GM23338 (cell line): ENCODE measurements at regions not wholly inside any gene's neighbourhood (a gene's known extent, or its start where the extent isn't known, plus 50 kb on each side); places are given as distances from the start of the nearest gene placed in this dataset.

Experiments
- ATAC-seq: fragments of 200-7000 bp; cut with Tn5 transposase; 3 replicates; pipeline ENCODE4 v1.9.1; 2020
- DNase-seq: peaks from one replicate; pipeline ENCODE4 v3.0.0-alpha.2; 2015; ENCODE audit warnings: low spot score
- H2AFZ ChIP-seq: fragments of 200-600 bp; sonication (generic); 2 replicates; pipeline ENCODE4 v1.8.0; 2016; ENCODE audit warnings: antibody characterized with exemption, mild to moderate bottlenecking, moderate library complexity
- H3F3A ChIP-seq: fragments of 200-600 bp; sonication (generic); replicated peaks from 2 replicates; pipeline ENCODE4 v1.8.0; 2017; ENCODE audit warnings: antibody characterized with exemption, mixed run types, low read depth
- H3K27ac ChIP-seq: fragments of 200-600 bp; sonication (generic); 2 replicates; pipeline ENCODE4 v1.6.1; 2016; ENCODE audit warnings: low read depth
- H3K27me3 ChIP-seq: fragments of 200-600 bp; sonication (generic); 2 replicates; pipeline ENCODE4 v1.8.0; 2016; ENCODE audit warnings: mild to moderate bottlenecking, mixed run types, moderate library complexity; ENCODE audit not compliant: insufficient read depth
- H3K36me3 ChIP-seq: fragments of 200-600 bp; sonication (generic); 2 replicates; pipeline ENCODE4 v1.8.0; 2016; ENCODE audit warnings: mild to moderate bottlenecking; ENCODE audit not compliant: insufficient read depth
- H3K4me1 ChIP-seq: fragments of 200-600 bp; sonication (generic); 2 replicates; pipeline ENCODE4 v1.8.0; 2016; ENCODE audit warnings: mild to moderate bottlenecking, moderate library complexity; ENCODE audit not compliant: insufficient read depth
- H3K4me2 ChIP-seq: fragments of 200-600 bp; sonication (generic); 2 replicates; pipeline ENCODE4 v1.7.1; 2017; ENCODE audit warnings: mixed run types
- H3K4me3 ChIP-seq: fragments of 200-600 bp; sonication (generic); 2 replicates; pipeline ENCODE4 v1.6.1; 2016; ENCODE audit warnings: mixed run types
- H3K79me2 ChIP-seq: fragments of 200-600 bp; sonication (generic); replicated peaks from 2 replicates; pipeline ENCODE4 v1.8.0; 2017; ENCODE audit warnings: mild to moderate bottlenecking; ENCODE audit not compliant: insufficient read depth
- H3K9me2 ChIP-seq: fragments of 200-600 bp; sonication (generic); 2 replicates; pipeline ENCODE4 v1.8.0; 2017; ENCODE audit not compliant: insufficient read depth
- H4K20me1 ChIP-seq: fragments of 200-600 bp; sonication (generic); replicated peaks from 2 replicates; pipeline ENCODE4 v1.8.0; 2017; ENCODE audit warnings: mild to moderate bottlenecking; ENCODE audit not compliant: insufficient read depth
- H3K27ac Mint-ChIP-seq: 2 replicates; pipeline ENCODE4 v1.8.0; 2020; ENCODE audit warnings: inconsistent platforms, mild to moderate bottlenecking, moderate library complexity, mixed read lengths
- H3K27me3 Mint-ChIP-seq: 3 replicates; pipeline ENCODE4 v1.8.0; 2022; ENCODE audit warnings: low read depth, mild to moderate bottlenecking, moderate library complexity, mixed read lengths, inconsistent platforms; ENCODE audit not compliant: insufficient read depth, poor library complexity
- H3K36me3 Mint-ChIP-seq: 3 replicates; pipeline ENCODE4 v1.8.0; 2021; ENCODE audit warnings: low read depth, mild to moderate bottlenecking, inconsistent platforms, moderate library complexity, mixed read lengths
- H3K4me1 Mint-ChIP-seq: 3 replicates; pipeline ENCODE4 v1.8.0; 2020; ENCODE audit warnings: mild to moderate bottlenecking, inconsistent platforms, mixed read lengths
- H3K4me3 Mint-ChIP-seq: 3 replicates; pipeline ENCODE4 v1.8.0; 2021; ENCODE audit warnings: moderate library complexity, mild to moderate bottlenecking, inconsistent platforms, mixed read lengths
- H3K9me3 Mint-ChIP-seq: 3 replicates; pipeline ENCODE4 v1.8.0; 2020; ENCODE audit warnings: moderate library complexity, mild to moderate bottlenecking, inconsistent platforms, mixed read lengths
- CREB1 ChIP-seq: fragments of 250-450 bp; sonication (Bioruptor Pico); IDR thresholded peaks from 2 replicates; pipeline ENCODE4 v1.5.0; 2020; ENCODE audit warnings: low read depth, mild to moderate bottlenecking, moderate library complexity
- ETS1 ChIP-seq: IDR thresholded peaks from 2 replicates; pipeline ENCODE4 v1.6.1; 2016; ENCODE audit warnings: antibody characterized with exemption
- EZH2 ChIP-seq: fragments of 200-600 bp; sonication (generic); IDR thresholded peaks from one replicate; pipeline ENCODE4 v1.8.0; 2017; ENCODE audit warnings: antibody characterized with exemption, mild to moderate bottlenecking, low read depth; ENCODE audit not compliant: unreplicated experiment
- EZH2phosphoT487 ChIP-seq: fragments of 200-600 bp; sonication (generic); IDR thresholded peaks from one replicate; pipeline ENCODE4 v1.8.1; 2018; ENCODE audit warnings: antibody characterized with exemption; ENCODE audit not compliant: unreplicated experiment
- JUNB ChIP-seq: IDR thresholded peaks from one replicate; pipeline ENCODE4 v1.6.1; 2016; ENCODE audit warnings: antibody characterized with exemption; ENCODE audit not compliant: unreplicated experiment
- NANOG ChIP-seq: IDR thresholded peaks from 2 replicates; pipeline ENCODE4 v1.6.1; 2016; ENCODE audit warnings: antibody characterized with exemption, borderline replicate concordance
- POLR2AphosphoS5 ChIP-seq: IDR thresholded peaks from 2 replicates; pipeline ENCODE4 v1.6.1; 2016; ENCODE audit warnings: antibody characterized with exemption, low read depth
- REST ChIP-seq: IDR thresholded peaks from one replicate; pipeline ENCODE4 v1.6.1; 2018; ENCODE audit warnings: antibody characterized with exemption; ENCODE audit not compliant: unreplicated experiment
- STAT1 ChIP-seq: IDR thresholded peaks from one replicate; pipeline ENCODE4 v1.6.1; 2016; ENCODE audit warnings: antibody characterized with exemption; ENCODE audit not compliant: unreplicated experiment
- ZNF114 ChIP-seq: fragments of 250-450 bp; sonication (Bioruptor Pico); IDR thresholded peaks from 2 replicates; pipeline ENCODE4 v1.5.0; 2020; ENCODE audit warnings: mild to moderate bottlenecking, moderate library complexity
- ZNF331 ChIP-seq: fragments of 250-450 bp; sonication (Bioruptor Pico); IDR thresholded peaks from 2 replicates; pipeline ENCODE4 v1.5.0; 2020; ENCODE audit warnings: low read depth, mild to moderate bottlenecking, moderate library complexity
- TF ChIP-seq, protein P1 (sequence below), 2 experiments: fragments of 200-600 bp in 1 of 2; sonication (generic) in 1 of 2; conservative IDR thresholded peaks; 2 replicates each; pipeline versions ENCODE4 v1.5.1 to v1.6.1; 2016 to 2017; ENCODE audit warnings: antibody characterized with exemption in 2 of 2, low read depth in 2 of 2, mild to moderate bottlenecking in 2 of 2, moderate library complexity in 1 of 2
- TF ChIP-seq, protein P2 (sequence below): fragments of 250-450 bp; sonication (Bioruptor Pico); IDR thresholded peaks from 2 replicates; pipeline ENCODE4 v1.5.0; 2020; ENCODE audit warnings: mild to moderate bottlenecking, moderate library complexity

DNA sequence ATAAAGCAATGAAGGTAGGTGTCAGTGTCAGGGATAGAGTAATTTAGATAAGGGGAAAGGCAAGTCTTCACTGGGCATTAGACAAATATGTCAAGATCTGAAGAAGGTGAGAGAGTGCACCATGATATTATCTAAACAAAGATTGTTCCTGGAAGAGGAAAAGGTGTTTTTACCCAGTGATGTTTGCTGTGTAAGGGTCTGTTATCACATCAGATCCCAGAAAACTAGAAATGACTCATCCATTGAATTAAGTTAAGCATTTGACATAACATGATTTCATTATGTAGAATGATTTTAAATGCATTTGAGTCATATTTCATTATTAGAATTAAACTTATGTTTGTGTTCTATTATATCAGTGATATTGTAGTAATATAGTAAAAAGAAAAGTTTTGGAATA, 1279.5 kb upstream of the CITED2 start:
- Histone ChIP-seq H3K79me2 (no peaks in the 10 kb centered on the region), H3K4me1 (no peaks in the 10 kb centered on the region), H3K27ac (no peak overlapping the region), H3K4me3 (no peak overlapping the region), H4K20me1 (no peaks in the 10 kb centered on the region), H3F3A (no peaks in the 10 kb centered on the region), H3K9me2 (no peaks in the 10 kb centered on the region), H3K4me2 (no peak overlapping the region), H2AFZ (no peak overlapping the region), H3K36me3 (no peaks in the 10 kb centered on the region), H3K27me3 (no peaks in the 10 kb centered on the region)
- TF ChIP-seq POLR2AphosphoS5: no peak
- no peak for TF ChIP-seq ZNF114 (CRISPR knock-in tag)
- no peak for TF ChIP-seq NANOG
- TF ChIP-seq, protein P1, sequence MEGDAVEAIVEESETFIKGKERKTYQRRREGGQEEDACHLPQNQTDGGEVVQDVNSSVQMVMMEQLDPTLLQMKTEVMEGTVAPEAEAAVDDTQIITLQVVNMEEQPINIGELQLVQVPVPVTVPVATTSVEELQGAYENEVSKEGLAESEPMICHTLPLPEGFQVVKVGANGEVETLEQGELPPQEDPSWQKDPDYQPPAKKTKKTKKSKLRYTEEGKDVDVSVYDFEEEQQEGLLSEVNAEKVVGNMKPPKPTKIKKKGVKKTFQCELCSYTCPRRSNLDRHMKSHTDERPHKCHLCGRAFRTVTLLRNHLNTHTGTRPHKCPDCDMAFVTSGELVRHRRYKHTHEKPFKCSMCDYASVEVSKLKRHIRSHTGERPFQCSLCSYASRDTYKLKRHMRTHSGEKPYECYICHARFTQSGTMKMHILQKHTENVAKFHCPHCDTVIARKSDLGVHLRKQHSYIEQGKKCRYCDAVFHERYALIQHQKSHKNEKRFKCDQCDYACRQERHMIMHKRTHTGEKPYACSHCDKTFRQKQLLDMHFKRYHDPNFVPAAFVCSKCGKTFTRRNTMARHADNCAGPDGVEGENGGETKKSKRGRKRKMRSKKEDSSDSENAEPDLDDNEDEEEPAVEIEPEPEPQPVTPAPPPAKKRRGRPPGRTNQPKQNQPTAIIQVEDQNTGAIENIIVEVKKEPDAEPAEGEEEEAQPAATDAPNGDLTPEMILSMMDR (conservative IDR thresholded peaks at IDR 0.05; ENCODE audit: low read depth in 2 of 2): no peak
- TF ChIP-seq EZH2phosphoT487: no peak
- no peak for TF ChIP-seq REST
- TF ChIP-seq, protein P2, sequence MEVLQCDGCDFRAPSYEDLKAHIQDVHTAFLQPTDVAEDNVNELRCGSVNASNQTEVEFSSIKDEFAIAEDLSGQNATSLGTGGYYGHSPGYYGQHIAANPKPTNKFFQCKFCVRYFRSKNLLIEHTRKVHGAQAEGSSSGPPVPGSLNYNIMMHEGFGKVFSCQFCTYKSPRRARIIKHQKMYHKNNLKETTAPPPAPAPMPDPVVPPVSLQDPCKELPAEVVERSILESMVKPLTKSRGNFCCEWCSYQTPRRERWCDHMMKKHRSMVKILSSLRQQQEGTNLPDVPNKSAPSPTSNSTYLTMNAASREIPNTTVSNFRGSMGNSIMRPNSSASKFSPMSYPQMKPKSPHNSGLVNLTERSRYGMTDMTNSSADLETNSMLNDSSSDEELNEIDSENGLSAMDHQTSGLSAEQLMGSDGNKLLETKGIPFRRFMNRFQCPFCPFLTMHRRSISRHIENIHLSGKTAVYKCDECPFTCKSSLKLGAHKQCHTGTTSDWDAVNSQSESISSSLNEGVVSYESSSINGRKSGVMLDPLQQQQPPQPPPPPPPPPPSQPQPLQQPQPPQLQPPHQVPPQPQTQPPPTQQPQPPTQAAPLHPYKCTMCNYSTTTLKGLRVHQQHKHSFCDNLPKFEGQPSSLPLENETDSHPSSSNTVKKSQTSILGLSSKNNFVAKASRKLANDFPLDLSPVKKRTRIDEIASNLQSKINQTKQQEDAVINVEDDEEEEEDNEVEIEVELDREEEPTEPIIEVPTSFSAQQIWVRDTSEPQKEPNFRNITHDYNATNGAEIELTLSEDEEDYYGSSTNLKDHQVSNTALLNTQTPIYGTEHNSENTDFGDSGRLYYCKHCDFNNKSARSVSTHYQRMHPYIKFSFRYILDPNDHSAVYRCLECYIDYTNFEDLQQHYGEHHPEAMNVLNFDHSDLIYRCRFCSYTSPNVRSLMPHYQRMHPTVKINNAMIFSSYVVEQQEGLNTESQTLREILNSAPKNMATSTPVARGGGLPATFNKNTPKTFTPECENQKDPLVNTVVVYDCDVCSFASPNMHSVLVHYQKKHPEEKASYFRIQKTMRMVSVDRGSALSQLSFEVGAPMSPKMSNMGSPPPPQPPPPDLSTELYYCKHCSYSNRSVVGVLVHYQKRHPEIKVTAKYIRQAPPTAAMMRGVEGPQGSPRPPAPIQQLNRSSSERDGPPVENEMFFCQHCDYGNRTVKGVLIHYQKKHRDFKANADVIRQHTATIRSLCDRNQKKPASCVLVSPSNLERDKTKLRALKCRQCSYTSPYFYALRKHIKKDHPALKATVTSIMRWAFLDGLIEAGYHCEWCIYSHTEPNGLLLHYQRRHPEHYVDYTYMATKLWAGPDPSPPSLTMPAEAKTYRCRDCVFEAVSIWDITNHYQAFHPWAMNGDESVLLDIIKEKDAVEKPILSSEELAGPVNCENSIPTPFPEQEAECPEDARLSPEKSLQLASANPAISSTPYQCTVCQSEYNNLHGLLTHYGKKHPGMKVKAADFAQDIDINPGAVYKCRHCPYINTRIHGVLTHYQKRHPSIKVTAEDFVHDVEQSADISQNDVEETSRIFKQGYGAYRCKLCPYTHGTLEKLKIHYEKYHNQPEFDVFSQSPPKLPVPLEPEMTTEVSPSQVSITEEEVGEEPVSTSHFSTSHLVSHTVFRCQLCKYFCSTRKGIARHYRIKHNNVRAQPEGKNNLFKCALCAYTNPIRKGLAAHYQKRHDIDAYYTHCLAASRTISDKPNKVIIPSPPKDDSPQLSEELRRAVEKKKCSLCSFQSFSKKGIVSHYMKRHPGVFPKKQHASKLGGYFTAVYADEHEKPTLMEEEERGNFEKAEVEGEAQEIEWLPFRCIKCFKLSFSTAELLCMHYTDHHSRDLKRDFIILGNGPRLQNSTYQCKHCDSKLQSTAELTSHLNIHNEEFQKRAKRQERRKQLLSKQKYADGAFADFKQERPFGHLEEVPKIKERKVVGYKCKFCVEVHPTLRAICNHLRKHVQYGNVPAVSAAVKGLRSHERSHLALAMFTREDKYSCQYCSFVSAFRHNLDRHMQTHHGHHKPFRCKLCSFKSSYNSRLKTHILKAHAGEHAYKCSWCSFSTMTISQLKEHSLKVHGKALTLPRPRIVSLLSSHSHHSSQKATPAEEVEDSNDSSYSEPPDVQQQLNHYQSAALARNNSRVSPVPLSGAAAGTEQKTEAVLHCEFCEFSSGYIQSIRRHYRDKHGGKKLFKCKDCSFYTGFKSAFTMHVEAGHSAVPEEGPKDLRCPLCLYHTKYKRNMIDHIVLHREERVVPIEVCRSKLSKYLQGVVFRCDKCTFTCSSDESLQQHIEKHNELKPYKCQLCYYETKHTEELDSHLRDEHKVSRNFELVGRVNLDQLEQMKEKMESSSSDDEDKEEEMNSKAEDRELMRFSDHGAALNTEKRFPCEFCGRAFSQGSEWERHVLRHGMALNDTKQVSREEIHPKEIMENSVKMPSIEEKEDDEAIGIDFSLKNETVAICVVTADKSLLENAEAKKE (CRISPR knock-in tag): no peak
- no peak for TF ChIP-seq JUNB
- TF ChIP-seq CREB1: no peak
- no peak for TF ChIP-seq EZH2
- no peak for TF ChIP-seq ETS1
- TF ChIP-seq ZNF331: no peak
- TF ChIP-seq STAT1: no peak
- Mint-ChIP-seq H3K4me3 (no peak overlapping the region), H3K27ac (no peak overlapping the region), H3K9me3 (peaks cover 4% of the 10 kb centered on the region; the same call in 1 of the 3 replicates), H3K27me3 (no peaks in the 10 kb centered on the region), H3K4me1 (no peaks in the 10 kb centered on the region), H3K36me3 (peaks cover 5% of the 10 kb centered on the region; the same call in 2 of the 3 replicates)
- no peak for ATAC-seq
- DNase-seq: no peak
